ENCODE measurements at regions not wholly inside any gene's neighbourhood (a gene's known extent, or its start where the extent isn't known, plus 50 kb on each side); places are given as distances from the start of the nearest gene placed in this dataset.

GRCh38 chrX:10901290-10901633 is 209.9 kb upstream of the HCCS start:
- H3K4me3 ChIP-seq: no peak overlapping the region
- H3K4me1 ChIP-seq: no peaks in the 10 kb centered on the region
- WGBS, 5 donors: 38 to 94% (median 79%) methylated on average over 1 of the region's 1 CpG
- TF ChIP-seq POLR2AphosphoS5 (IDR thresholded peaks at IDR 0.05): no peak
- no peak for TF ChIP-seq POLR2A (IDR thresholded peaks at IDR 0.05)
- no peak for TF ChIP-seq CTCF (IDR thresholded peaks at IDR 0.05 in 8 of 11, conservative IDR thresholded peaks at IDR 0.05 in 3 of 11)
- intact Hi-C loops (cut with DNase I; ENCODE audit: low total_unique reads): no loop called here
- H3K27ac ChIP-seq: no peak overlapping the region
- DNase-seq: no peak
- H3K27me3 ChIP-seq (replicated peaks in 1 of 7): no peaks in the 10 kb centered on the region
- no peaks in the 10 kb centered on the region for H3K36me3 ChIP-seq
- H3K9me3 ChIP-seq: peaks cover 0 to 14% (median 3%) of the 10 kb centered on the region in 8 donors

GRCh38 chrX:10902001-10902400 is 209.1 kb upstream of the HCCS start:
- Histone ChIP-seq H3K27me3 (replicated peaks in 1 of 7) (no peaks in the 10 kb centered on the region), H3K27ac (no peak overlapping the region), H3K4me1 (no peaks in the 10 kb centered on the region), H3K36me3 (no peaks in the 10 kb centered on the region), H3K9me3 (peaks cover 0 to 17% (median 2%) of the 10 kb centered on the region in 8 donors), H3K4me3 (no peak overlapping the region)
- 66 to 93% (median 87%) methylated on average over 2 of the region's 2 CpGs for WGBS, 5 donors
- TF ChIP-seq POLR2A (IDR thresholded peaks at IDR 0.05) (no peak), CTCF (IDR thresholded peaks at IDR 0.05 in 8 of 11, conservative IDR thresholded peaks at IDR 0.05 in 3 of 11) (no peak), POLR2AphosphoS5 (IDR thresholded peaks at IDR 0.05) (no peak)
- DNase-seq: no peak
- intact Hi-C loops (cut with DNase I; ENCODE audit: low total_unique reads): no loop called here

GRCh38 chrX:10903523-10903922 is 207.6 kb upstream of the HCCS start:
- no peak for DNase-seq
- H3K36me3 ChIP-seq: no peaks in the 10 kb centered on the region
- TF ChIP-seq POLR2A (IDR thresholded peaks at IDR 0.05): no peak
- TF ChIP-seq CTCF (IDR thresholded peaks at IDR 0.05 in 8 of 11, conservative IDR thresholded peaks at IDR 0.05 in 3 of 11): no peak
- TF ChIP-seq POLR2AphosphoS5 (IDR thresholded peaks at IDR 0.05): no peak
- H3K27me3 ChIP-seq (replicated peaks in 1 of 7): no peaks in the 10 kb centered on the region
- peaks cover 0 to 18% (median 2%) of the 10 kb centered on the region in 8 donors for H3K9me3 ChIP-seq
- intact Hi-C loops (cut with DNase I; ENCODE audit: low total_unique reads): no loop called here
- H3K27ac ChIP-seq: no peak overlapping the region
- H3K4me1 ChIP-seq: no peaks in the 10 kb centered on the region
- no peak overlapping the region for H3K4me3 ChIP-seq

GRCh38 chrX:10904220-10904619 is 206.9 kb upstream of the HCCS start:
- Histone ChIP-seq H3K27me3 (replicated peaks in 1 of 7) (no peaks in the 10 kb centered on the region), H3K27ac (no peak overlapping the region), H3K9me3 (peaks cover 0 to 18% (median 2%) of the 10 kb centered on the region in 8 donors), H3K4me1 (no peaks in the 10 kb centered on the region), H3K4me3 (no peak overlapping the region), H3K36me3 (no peaks in the 10 kb centered on the region)
- intact Hi-C loops (cut with DNase I; ENCODE audit: low total_unique reads): no loop called here
- WGBS, 5 donors: 28 to 85% (median 73%) methylated on average over 2 of the region's 2 CpGs
- no peak for DNase-seq
- TF ChIP-seq POLR2AphosphoS5 (IDR thresholded peaks at IDR 0.05) (no peak), POLR2A (IDR thresholded peaks at IDR 0.05) (no peak), CTCF (IDR thresholded peaks at IDR 0.05 in 8 of 11, conservative IDR thresholded peaks at IDR 0.05 in 3 of 11) (no peak)

Data from spleen (tissue), 11 donors.